ENCODE measurements at regions not wholly inside any gene's neighbourhood (a gene's known extent, or its start where the extent isn't known, plus 50 kb on each side); places are given as distances from the start of the nearest gene placed in this dataset.

DNA sequence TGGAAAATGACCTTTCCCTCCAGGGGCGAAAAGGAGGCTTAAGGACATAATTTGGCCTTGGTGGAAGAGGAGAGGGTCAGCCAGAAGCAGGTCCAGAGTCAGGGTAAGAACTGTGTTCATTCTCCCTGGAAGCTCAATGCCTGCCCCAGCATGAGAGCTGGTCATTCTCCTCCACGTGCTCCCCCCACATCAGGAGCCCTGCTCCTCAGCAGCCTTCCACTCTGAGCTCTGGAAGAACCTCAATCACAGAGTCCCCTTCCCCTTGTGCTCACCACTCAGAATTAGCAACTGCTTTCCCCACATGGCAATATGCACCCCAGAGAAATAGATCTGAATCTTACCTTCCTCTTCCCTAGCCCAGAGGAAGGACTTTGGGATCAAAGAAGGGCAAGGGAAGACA lies 115.4 kb downstream of the TMEM200C start:
- no peaks in the 10 kb centered on the region for H3K4me1 ChIP-seq (ENCODE audit: insufficient read depth, low read length, poor library complexity, severe bottlenecking)
- CTCF ChIA-PET: no interaction called here
- no peak for DNase-seq (ENCODE audit: low spot score)
- no peaks in the 10 kb centered on the region for H3K36me3 ChIP-seq (ENCODE audit: insufficient read depth, low read length, poor library complexity, severe bottlenecking)
- no peak overlapping the region for H3K27ac ChIP-seq (ENCODE audit: low read depth, low read length, poor library complexity, severe bottlenecking)
- TF ChIP-seq, protein P1, sequence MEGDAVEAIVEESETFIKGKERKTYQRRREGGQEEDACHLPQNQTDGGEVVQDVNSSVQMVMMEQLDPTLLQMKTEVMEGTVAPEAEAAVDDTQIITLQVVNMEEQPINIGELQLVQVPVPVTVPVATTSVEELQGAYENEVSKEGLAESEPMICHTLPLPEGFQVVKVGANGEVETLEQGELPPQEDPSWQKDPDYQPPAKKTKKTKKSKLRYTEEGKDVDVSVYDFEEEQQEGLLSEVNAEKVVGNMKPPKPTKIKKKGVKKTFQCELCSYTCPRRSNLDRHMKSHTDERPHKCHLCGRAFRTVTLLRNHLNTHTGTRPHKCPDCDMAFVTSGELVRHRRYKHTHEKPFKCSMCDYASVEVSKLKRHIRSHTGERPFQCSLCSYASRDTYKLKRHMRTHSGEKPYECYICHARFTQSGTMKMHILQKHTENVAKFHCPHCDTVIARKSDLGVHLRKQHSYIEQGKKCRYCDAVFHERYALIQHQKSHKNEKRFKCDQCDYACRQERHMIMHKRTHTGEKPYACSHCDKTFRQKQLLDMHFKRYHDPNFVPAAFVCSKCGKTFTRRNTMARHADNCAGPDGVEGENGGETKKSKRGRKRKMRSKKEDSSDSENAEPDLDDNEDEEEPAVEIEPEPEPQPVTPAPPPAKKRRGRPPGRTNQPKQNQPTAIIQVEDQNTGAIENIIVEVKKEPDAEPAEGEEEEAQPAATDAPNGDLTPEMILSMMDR (conservative IDR thresholded peaks at IDR 0.05; ENCODE audit: low read depth, low read length): no peak
- no peak for TF ChIP-seq EZH2 (IDR thresholded peaks at IDR 0.05; ENCODE audit: borderline replicate concordance, low read depth, low read length, poor library complexity, severe bottlenecking)
- no TSS peak for BruUV-seq (replicated peaks)
- peaks cover 21% of the 10 kb centered on the region for H3K9me3 ChIP-seq (ENCODE audit: low read depth, low read length, poor library complexity, severe bottlenecking)
- intact Hi-C loops (cut with micrococcal nuclease; ENCODE audit: unreplicated experiment): loop anchor here (10.0 kb wide), 1 partner anchor 55 kb away; no protein-coding TSS in a partner anchor
- H3K27me3 ChIP-seq (replicated peaks; ENCODE audit: insufficient read depth, low read depth, low read length, poor library complexity): no peaks in the 10 kb centered on the region
- H3K4me3 ChIP-seq (ENCODE audit: low read depth, low read length, poor library complexity, severe bottlenecking): no peak overlapping the region
- POLR2A ChIA-PET (ENCODE audit: low non-redundant PET): no interaction called here

DNA sequence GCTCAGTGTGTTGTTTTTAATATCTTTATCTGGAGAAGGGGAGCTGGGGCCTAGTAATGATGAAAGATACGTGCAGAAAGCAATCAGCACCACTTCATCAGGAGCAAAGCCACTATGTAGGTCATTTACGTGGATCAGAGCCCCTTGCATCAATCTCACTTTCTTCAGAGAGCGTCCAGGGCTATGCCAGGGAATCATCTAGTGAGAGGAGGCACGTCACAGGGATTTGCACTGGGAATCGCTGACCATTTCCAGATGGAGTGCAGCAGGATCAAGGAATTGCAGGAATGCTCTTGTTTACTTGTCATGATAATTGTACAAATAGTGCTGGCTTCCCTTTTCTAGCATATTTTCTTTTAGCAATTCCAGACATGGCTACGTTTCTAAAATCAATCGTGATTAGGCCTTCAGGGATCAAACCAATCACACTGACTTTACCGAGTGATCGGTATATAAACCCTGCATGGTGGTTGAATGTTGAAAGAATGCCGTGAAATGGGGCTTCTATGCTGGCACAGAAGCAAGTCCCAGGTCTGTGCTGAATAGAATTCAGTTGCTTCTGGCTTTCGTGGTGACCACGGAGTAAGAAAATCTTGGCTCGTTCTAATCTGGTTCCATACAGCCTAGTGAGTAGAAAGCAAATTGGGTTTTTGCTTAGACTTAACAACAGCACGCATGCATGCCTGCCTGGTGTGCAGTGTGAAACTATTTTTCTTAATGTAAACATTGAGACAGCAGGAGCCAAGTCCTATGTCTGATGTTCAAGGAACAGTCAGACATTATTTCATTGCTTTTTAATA lies 122.8 kb downstream of the TMEM200C start:
- BruUV-seq (replicated peaks): no TSS peak
- Histone ChIP-seq H3K9me3 (ENCODE audit: low read depth, low read length, poor library complexity, severe bottlenecking) (no peaks in the 10 kb centered on the region), H3K4me3 (ENCODE audit: low read depth, low read length, poor library complexity, severe bottlenecking) (no peak overlapping the region), H3K27ac (ENCODE audit: low read depth, low read length, poor library complexity, severe bottlenecking) (no peak overlapping the region), H3K27me3 (replicated peaks; ENCODE audit: insufficient read depth, low read depth, low read length, poor library complexity) (peaks cover 6% of the 10 kb centered on the region), H3K36me3 (ENCODE audit: insufficient read depth, low read length, poor library complexity, severe bottlenecking) (no peaks in the 10 kb centered on the region), H3K4me1 (ENCODE audit: insufficient read depth, low read length, poor library complexity, severe bottlenecking) (no peaks in the 10 kb centered on the region)
- ChIA-PET POLR2A (ENCODE audit: low non-redundant PET) (no interaction called here), CTCF (no interaction called here)
- TF ChIP-seq, protein P1 (conservative IDR thresholded peaks at IDR 0.05; ENCODE audit: low read depth, low read length): no peak
- TF ChIP-seq EZH2 (IDR thresholded peaks at IDR 0.05; ENCODE audit: borderline replicate concordance, low read depth, low read length, poor library complexity, severe bottlenecking): no peak
- no peak for DNase-seq (ENCODE audit: low spot score)
- intact Hi-C loops (cut with micrococcal nuclease; ENCODE audit: unreplicated experiment): loop anchor here (10.0 kb wide), 1 partner anchor 62 kb away; no protein-coding TSS in a partner anchor

DNA sequence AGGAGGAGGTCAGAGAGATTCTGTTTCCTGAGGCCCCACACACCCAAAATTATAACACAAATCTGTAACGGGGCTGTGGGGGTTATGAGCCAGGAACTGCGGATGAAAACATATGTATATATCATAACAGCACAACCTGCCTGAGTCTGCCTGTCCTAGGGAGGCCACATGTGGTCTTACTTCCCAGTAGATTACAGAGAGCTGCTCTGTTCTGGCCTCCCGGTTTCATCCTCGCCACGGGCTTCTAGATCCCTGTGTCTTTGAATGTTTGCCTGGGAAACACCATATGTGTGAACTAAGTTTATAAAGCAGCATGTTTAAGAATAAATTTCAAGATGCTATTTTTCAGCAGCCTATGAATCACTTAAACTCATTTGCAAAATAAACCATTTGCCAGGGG lies 124.0 kb downstream of the TMEM200C start:
- intact Hi-C loops (cut with micrococcal nuclease; ENCODE audit: unreplicated experiment): loop anchor here (10.0 kb wide), 1 partner anchor 63 kb away; no protein-coding TSS in a partner anchor
- peaks cover 6% of the 10 kb centered on the region for H3K27me3 ChIP-seq (replicated peaks; ENCODE audit: insufficient read depth, low read depth, low read length, poor library complexity)
- no peaks in the 10 kb centered on the region for H3K36me3 ChIP-seq (ENCODE audit: insufficient read depth, low read length, poor library complexity, severe bottlenecking)
- H3K4me1 ChIP-seq (ENCODE audit: insufficient read depth, low read length, poor library complexity, severe bottlenecking): no peaks in the 10 kb centered on the region
- H3K27ac ChIP-seq (ENCODE audit: low read depth, low read length, poor library complexity, severe bottlenecking): no peak overlapping the region
- BruUV-seq (replicated peaks): no TSS peak
- POLR2A ChIA-PET (ENCODE audit: low non-redundant PET): no interaction called here
- H3K4me3 ChIP-seq (ENCODE audit: low read depth, low read length, poor library complexity, severe bottlenecking): no peak overlapping the region
- CTCF ChIA-PET: no interaction called here
- TF ChIP-seq EZH2 (IDR thresholded peaks at IDR 0.05; ENCODE audit: borderline replicate concordance, low read depth, low read length, poor library complexity, severe bottlenecking): no peak
- TF ChIP-seq, protein P1 (conservative IDR thresholded peaks at IDR 0.05; ENCODE audit: low read depth, low read length): no peak
- no peaks in the 10 kb centered on the region for H3K9me3 ChIP-seq (ENCODE audit: low read depth, low read length, poor library complexity, severe bottlenecking)
- no peak for DNase-seq (ENCODE audit: low spot score)
